Omental fat pad (tissue), 3 donors: ENCODE measurements at regions not wholly inside any gene's neighbourhood (a gene's known extent, or its start where the extent isn't known, plus 50 kb on each side); places are given as distances from the start of the nearest gene placed in this dataset.

Experiments
- ATAC-seq: fragments of 150-250 bp; one replicate; pipeline ENCODE4 v1.9.1; 2016; ENCODE audit warnings: mild to moderate bottlenecking, moderate library complexity; ENCODE audit not compliant: low FRiP score
- DNase-seq: peaks from one replicate; pipeline ENCODE4 v3.0.0-alpha.2; 2019; ENCODE audit warnings: low spot score
- TF ChIP-seq, protein P1 (sequence below), 3 donors: fragments of 450-650 bp; IDR thresholded peaks; one replicate each; pipeline ENCODE4 v1.5.1; 2016 to 2017; ENCODE audit warnings: antibody characterized with exemption in 3 of 3, mild to moderate bottlenecking in 3 of 3, moderate library complexity in 2 of 3

DNA sequence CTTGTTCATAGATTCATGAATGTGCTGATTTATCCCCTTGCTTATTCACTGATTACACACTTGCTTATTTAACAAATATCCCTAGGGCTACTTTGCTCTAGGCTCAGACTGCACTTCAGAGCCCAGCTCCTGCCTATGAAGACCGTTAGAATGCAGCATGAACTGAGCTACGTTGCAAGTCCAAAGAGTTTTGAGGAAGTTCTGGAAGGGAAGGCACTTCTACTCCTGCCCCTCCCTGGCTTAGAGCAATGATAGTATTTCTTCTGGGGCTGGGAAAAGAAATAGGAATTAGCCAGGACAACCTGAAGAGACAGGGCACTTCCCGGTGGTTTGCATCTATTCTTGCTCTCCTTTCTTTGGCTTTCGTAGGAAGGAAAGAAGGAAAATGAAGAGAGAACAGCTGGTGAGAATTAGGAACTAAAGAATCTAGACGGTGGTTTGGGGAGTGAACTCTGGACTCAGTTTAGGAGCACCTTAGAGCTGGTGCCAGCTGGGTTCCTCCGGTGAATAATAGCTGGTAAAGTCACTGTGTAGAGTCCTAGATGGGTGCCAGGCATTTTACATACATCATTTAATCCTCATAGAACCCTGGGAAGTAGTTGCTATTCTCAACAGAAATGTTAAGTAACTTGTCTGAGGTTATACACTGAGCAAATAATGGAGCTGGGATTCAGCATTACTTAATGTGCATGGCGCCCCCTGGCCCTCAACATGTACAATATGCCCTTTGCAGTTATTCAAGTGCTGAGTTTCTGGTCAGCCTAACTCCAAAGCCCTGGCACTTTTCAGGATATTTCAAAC is 65.9 kb downstream of the NDUFS5 start:
- TF ChIP-seq, protein P1, sequence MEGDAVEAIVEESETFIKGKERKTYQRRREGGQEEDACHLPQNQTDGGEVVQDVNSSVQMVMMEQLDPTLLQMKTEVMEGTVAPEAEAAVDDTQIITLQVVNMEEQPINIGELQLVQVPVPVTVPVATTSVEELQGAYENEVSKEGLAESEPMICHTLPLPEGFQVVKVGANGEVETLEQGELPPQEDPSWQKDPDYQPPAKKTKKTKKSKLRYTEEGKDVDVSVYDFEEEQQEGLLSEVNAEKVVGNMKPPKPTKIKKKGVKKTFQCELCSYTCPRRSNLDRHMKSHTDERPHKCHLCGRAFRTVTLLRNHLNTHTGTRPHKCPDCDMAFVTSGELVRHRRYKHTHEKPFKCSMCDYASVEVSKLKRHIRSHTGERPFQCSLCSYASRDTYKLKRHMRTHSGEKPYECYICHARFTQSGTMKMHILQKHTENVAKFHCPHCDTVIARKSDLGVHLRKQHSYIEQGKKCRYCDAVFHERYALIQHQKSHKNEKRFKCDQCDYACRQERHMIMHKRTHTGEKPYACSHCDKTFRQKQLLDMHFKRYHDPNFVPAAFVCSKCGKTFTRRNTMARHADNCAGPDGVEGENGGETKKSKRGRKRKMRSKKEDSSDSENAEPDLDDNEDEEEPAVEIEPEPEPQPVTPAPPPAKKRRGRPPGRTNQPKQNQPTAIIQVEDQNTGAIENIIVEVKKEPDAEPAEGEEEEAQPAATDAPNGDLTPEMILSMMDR (IDR thresholded peaks at IDR 0.05) = no peak
- ATAC-seq (peak; percentile 61), DNase-seq (no peak)

DNA sequence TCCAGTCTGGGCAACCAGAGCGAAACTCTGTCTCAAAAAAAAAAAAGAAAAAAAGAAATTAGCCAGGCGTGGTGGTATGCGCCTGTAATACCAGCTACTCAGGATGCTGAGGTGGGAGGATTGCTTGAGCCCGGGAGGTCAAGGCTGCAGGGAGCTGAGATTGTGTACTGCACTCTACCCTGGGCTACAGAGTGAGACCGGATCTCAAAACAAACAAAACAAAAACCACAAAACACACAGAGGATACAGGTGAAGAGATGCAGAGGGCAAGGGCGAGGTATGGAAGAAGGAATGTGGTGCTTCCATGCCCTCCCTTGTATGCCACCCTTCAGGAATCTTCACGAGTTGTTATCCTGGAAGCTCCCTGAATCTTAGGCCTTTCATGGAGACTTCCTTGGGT is 68.5 kb downstream of the NDUFS5 start:
- TF ChIP-seq, protein P1 (IDR thresholded peaks at IDR 0.05) = no peak
- DNase-seq (no peak), ATAC-seq (no peak)

DNA sequence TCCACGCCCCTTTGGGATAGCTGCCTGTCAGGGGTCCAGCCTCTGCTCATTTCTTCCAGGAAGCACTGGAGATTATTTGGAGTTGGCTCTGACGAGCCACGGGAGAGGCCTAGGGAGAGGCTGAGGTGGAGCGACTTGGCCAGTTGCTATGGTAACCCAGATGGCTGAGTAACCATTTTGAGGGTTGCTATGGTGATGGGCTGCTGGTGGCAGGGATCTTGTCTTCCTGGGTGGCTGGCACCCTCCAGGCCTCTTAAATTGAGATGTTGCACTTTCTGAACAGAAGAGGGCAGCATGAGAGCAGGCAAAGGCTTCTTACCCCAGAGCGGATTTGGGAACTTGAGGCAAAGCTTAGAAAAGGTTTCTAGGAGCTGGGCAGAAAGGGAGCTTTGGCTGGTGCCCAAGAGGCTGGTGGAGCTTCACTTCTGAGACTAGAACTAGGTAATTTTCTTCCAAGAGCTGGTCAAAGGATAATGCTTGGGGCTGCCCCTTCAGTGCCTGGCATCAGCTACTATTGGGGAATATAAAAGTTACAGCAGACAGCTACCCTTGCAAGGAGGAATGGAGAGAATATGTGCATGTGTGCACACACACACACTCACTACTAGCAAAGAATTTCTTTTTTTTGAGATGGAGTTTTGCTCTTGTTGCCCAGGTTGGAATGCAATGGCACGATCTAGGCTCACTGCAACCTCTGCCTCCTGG is 72.5 kb downstream of the NDUFS5 start:
- DNase-seq (no peak), ATAC-seq (peak; percentile 76)
- TF ChIP-seq, protein P1 (IDR thresholded peaks at IDR 0.05) = peak in 1 of 3 donors; percentile 31

DNA sequence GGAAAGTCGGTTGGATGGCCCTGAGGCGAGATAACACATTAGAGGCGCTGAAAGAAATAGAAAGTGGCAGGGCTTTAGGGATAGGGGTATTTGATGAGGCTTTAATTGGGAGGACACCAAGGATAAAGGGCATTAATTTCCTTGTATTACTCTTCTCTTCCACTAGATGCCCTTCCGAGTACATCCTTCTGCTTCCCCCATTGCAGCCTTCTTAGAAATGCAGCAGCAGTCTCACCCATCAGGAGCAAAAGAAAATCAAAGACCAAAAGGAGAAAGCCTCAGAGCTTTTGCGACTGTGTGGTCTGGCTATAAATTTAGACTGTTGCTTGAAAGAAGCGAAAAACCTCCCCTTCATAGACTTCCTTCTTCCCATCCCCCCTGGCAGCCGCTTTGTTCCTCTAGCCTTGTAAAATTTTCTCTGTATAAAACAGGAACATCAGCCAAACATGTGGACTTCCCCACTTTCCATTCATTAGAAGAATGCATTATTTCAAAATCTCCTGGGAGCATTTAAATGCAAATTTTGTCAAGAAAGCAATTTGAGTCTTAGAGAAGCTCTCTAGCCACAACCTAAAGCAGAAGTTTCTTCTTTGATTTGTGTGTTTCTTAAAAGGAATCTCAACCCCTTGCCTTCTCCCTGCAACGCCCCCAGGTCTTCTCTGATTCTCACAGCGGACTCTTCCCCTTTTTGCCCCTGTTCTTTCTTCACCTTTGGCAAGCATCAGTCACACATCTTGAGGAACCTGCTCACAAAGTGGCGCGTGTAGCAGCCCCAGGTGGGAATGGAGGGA is 76.6 kb downstream of the NDUFS5 start:
- TF ChIP-seq, protein P1 (IDR thresholded peaks at IDR 0.05) = peak in 1 of 3 donors; percentile 37
- ATAC-seq (no peak), DNase-seq (no peak)

DNA sequence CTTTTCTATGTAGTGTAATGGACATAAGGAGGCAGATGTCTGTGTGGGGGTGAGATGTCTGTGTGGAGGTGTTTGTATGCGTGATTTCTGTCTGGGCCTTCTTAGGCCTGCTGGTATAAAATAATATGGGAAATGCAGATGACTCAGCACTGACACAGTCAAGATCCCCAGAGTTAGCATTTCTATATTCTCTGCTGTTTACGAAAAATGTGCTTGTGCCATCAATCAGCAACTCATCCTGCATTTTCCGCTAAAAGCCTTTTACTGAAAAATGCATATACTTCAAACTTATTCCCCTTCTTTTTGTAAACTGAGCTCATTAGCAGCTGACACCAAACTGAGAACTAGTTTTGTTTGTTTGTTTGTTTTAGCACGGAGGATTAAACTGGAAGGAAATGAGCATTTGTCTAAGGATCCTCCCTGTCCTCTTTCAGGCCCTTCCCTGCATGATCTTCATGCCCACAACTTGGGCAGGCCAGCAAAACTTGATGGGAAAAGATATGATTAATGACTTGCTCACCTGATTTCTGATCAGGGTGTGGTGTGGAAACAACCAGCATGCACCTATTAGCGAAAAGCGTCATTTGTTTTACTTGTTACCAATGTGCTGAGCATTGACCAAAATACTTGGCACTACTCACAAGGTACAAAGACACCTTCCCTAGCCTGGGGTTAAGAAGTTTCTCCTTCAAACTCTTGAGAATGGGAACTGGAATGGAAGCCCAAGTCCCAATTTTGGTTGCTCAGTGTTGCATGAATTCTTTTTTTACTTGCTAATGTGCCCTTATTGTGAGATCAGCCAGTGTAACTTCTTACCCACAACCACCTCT is 77.4 kb downstream of the NDUFS5 start:
- ATAC-seq (no peak), DNase-seq (no peak)
- TF ChIP-seq, protein P1 (IDR thresholded peaks at IDR 0.05) = no peak
